Stomach (tissue), 8 donors: ENCODE measurements at regions not wholly inside any gene's neighbourhood (a gene's known extent, or its start where the extent isn't known, plus 50 kb on each side); places are given as distances from the start of the nearest gene placed in this dataset.

Experiments used
- DNase-seq, 2 donors: peaks; one replicate each; pipeline versions ENCODE4 v3.0.0 to v3.0.0-alpha.2; 2013 to 2019
- H3K27ac ChIP-seq, 5 donors: fragments of 200-600 bp in 4 of 5; sonication (generic) in 4 of 5; one replicate each; pipeline ENCODE4 v1.5.1; 2013 to 2019; ENCODE audit warnings: mild to moderate bottlenecking in 1 of 5, moderate library complexity in 1 of 5
- H3K27me3 ChIP-seq, 3 donors: fragments of 200-600 bp; sonication (generic); one replicate each; pipeline ENCODE4 v1.5.1; 2017 to 2019; ENCODE audit warnings: mixed run types in 1 of 3
- H3K36me3 ChIP-seq, 4 donors: fragments of 200-600 bp; sonication (generic); 1 replicate in 3 of 4; 2 replicates in 1 of 4; pipeline ENCODE4 v1.5.1; 2016 to 2019
- H3K4me1 ChIP-seq, 4 donors: fragments of 200-600 bp; sonication (generic); one replicate each; pipeline ENCODE4 v1.5.1; 2016 to 2019
- H3K4me3 ChIP-seq, 4 donors: fragments of 200-600 bp; sonication (generic) in 3 of 4; one replicate each; pipeline ENCODE4 v1.5.1; 2016 to 2019; ENCODE audit warnings: mild to moderate bottlenecking in 1 of 4
- H3K9me3 ChIP-seq, 4 donors: fragments of 200-600 bp; sonication (generic); one replicate each; pipeline ENCODE4 v1.5.1; 2016 to 2019
- EP300 ChIP-seq: sonication (generic); formaldehyde crosslinking; IDR thresholded peaks from one replicate; pipeline ENCODE4 v1.6.1; 2017; ENCODE audit warnings: antibody characterized with exemption
- POLR2A ChIP-seq, 4 donors: fragments of 450-650 bp; IDR thresholded peaks; one replicate each; pipeline ENCODE4 v1.6.1; 2016; ENCODE audit warnings: antibody characterized with exemption in 4 of 4, control low read depth in 2 of 4, mild to moderate bottlenecking in 1 of 4, moderate library complexity in 1 of 4
- POLR2AphosphoS5 ChIP-seq, 3 donors: sonication (generic); formaldehyde crosslinking; IDR thresholded peaks; one replicate each; pipeline ENCODE4 v1.6.1; 2016; ENCODE audit warnings: antibody characterized with exemption in 3 of 3
- WGBS, 5 donors: extraction: QIAGEN DNeasy Blood & Tissue Kit in 3 of 5; methylation state at CpG; one replicate each; pipeline versions ENCODE4 v1.1.5 to v1.1.7; 2013 to 2018; 5-methylcytosine and 5-hydroxymethylcytosine counted together
- intact Hi-C: fragments of 100-400 bp; cut with DNase I; formaldehyde crosslinking; loops from one replicate; pipeline ENCODE4 v1.15.1; 2023; ENCODE audit warnings: low total_unique reads
- TF ChIP-seq, protein P1 (sequence below), 7 experiments: fragments of 450-650 bp in 4 of 7; fragments of 200-600 bp in 3 of 7; sonication (generic) in 3 of 7; IDR thresholded peaks; one replicate each; pipeline ENCODE4 v1.5.1; 2016 to 2019; ENCODE audit warnings: antibody characterized with exemption in 7 of 7, control low read depth in 2 of 7, mild to moderate bottlenecking in 1 of 7
- donor health status: healthy with polysubstance abuse.
- donor health status: Bipolar disorder and iron deficiency.
- donor health status: healthy.

DNA sequence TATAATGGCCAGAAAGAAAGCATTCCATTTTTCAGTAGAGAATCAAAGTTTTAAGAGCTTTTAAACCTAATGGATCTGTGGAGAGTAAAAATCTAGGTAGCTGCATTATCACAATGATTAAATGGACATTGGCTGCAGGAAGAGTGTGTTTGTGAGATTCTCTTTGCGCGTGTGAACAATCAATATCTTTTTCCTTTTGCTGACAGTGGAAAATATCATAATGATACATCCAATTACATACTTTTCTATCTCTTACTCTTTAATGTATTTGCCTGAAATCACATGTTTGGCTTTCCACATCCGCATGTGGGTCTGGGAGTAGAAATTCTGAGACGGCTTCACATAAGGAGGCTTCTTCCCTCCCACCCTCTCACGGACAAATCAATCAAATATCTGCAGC lies 69.8 kb upstream of the DUSP22 start:
- TF ChIP-seq, protein P1, sequence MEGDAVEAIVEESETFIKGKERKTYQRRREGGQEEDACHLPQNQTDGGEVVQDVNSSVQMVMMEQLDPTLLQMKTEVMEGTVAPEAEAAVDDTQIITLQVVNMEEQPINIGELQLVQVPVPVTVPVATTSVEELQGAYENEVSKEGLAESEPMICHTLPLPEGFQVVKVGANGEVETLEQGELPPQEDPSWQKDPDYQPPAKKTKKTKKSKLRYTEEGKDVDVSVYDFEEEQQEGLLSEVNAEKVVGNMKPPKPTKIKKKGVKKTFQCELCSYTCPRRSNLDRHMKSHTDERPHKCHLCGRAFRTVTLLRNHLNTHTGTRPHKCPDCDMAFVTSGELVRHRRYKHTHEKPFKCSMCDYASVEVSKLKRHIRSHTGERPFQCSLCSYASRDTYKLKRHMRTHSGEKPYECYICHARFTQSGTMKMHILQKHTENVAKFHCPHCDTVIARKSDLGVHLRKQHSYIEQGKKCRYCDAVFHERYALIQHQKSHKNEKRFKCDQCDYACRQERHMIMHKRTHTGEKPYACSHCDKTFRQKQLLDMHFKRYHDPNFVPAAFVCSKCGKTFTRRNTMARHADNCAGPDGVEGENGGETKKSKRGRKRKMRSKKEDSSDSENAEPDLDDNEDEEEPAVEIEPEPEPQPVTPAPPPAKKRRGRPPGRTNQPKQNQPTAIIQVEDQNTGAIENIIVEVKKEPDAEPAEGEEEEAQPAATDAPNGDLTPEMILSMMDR (IDR thresholded peaks at IDR 0.05): no peak
- TF ChIP-seq EP300 (no peak), POLR2AphosphoS5 (IDR thresholded peaks at IDR 0.05) (no peak), POLR2A (IDR thresholded peaks at IDR 0.05) (no peak)
- WGBS, 5 donors: 84 to 93% (median 88%) methylated on average over 5 of the region's 5 CpGs

DNA sequence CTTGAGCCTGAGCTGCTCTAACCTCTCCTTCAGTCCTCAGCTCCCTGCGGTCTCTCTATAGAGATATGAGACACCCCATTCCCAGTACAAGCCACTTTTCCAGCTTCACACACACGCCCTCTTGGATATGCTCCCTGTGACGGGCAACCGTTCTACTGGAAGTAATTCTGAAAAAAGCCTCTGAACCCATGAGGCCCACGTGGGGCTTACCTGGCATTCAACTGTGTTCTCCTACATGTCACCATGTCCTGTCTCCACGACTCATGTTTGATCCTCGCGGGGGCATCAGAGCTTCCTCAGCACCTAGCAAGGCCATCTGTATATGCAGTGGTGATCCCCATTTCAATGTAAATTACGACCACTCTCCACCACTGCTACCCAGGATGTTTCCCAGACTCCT lies 69.2 kb upstream of the DUSP22 start:
- Histone ChIP-seq H3K4me3 (no peak overlapping the region), H3K9me3 (no peaks in the 10 kb centered on the region), H3K27me3 (peaks cover 0 to 49% (median 4%) of the 10 kb centered on the region in 3 donors), H3K36me3 (no peaks in the 10 kb centered on the region), H3K27ac (no peak overlapping the region), H3K4me1 (peaks cover 0 to 9% (median 6%) of the 10 kb centered on the region in 4 donors)
- no peak for DNase-seq
- TF ChIP-seq, protein P1 (IDR thresholded peaks at IDR 0.05): no peak
- TF ChIP-seq POLR2A (IDR thresholded peaks at IDR 0.05) (no peak), POLR2AphosphoS5 (IDR thresholded peaks at IDR 0.05) (no peak), EP300 (no peak)
- intact Hi-C loops: no loop called here
- WGBS, 5 donors: 69 to 78% (median 75%) methylated on average over 9 of the region's 9 CpGs

More for the DNA sequence above, 69.8 kb upstream of the DUSP22 start:
- H3K27me3 ChIP-seq: peaks cover 0 to 49% (median 4%) of the 10 kb centered on the region in 3 donors
- intact Hi-C loops: no loop called here
- no peak overlapping the region for H3K27ac ChIP-seq
- no peaks in the 10 kb centered on the region for H3K36me3 ChIP-seq
- H3K9me3 ChIP-seq: no peaks in the 10 kb centered on the region
- peaks cover 0 to 9% (median 6%) of the 10 kb centered on the region in 4 donors for H3K4me1 ChIP-seq
- no peak overlapping the region for H3K4me3 ChIP-seq
- DNase-seq: no peak

DNA sequence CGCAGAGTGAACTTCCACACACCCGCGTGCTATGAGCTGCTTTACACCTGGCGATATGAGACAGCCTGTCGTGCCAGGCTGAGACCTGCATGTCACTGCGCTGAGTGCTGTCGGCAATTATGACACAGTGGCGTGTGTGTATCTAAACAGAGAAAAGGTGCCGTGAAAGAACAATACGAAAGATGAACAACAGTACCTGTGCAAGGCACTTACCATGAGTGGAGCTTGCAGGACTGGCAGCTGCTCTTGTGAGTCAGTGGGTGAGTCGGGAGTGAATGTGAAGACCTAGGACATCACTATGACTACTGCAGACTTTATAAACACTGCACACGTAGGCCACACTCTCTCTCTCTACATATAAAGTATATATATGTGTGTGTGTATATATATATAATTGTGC lies 68.5 kb upstream of the DUSP22 start:
- peaks cover 0 to 9% (median 6%) of the 10 kb centered on the region in 4 donors for H3K4me1 ChIP-seq
- intact Hi-C loops: no loop called here
- no peaks in the 10 kb centered on the region for H3K9me3 ChIP-seq
- H3K27me3 ChIP-seq: peaks cover 0 to 49% (median 4%) of the 10 kb centered on the region in 3 donors
- DNase-seq: no peak
- H3K27ac ChIP-seq: no peak overlapping the region
- no peaks in the 10 kb centered on the region for H3K36me3 ChIP-seq
- WGBS, 5 donors: 86 to 93% (median 90%) methylated on average over 12 of the region's 12 CpGs
- TF ChIP-seq EP300 (no peak), POLR2A (IDR thresholded peaks at IDR 0.05) (no peak), POLR2AphosphoS5 (IDR thresholded peaks at IDR 0.05) (no peak)
- TF ChIP-seq, protein P1 (IDR thresholded peaks at IDR 0.05): no peak
- H3K4me3 ChIP-seq: no peak overlapping the region

DNA sequence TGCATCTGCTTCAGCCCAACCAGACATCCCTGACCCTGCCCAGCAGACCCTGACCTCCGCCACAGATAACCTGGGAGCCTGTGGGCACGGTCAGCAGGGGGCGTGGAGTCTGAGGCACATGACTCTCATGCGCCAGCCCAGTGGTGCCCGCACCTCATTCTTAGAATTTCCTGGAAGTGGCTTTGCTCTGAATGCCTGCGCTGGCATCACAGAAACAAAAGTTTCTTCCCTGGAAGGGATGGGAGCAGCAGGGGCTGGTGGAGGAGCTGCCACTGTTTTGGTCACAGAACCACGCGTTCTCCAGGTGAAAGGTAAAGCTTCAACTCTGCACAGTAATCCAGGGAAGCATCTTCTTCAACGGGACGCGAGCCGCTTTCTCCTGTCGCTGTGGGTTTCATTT lies 67.9 kb upstream of the DUSP22 start:
- no peak for DNase-seq
- 91 to 95% (median 91%) methylated on average over 8 to 13 of the region's 13 CpGs for WGBS, 5 donors
- intact Hi-C loops: no loop called here

DNA sequence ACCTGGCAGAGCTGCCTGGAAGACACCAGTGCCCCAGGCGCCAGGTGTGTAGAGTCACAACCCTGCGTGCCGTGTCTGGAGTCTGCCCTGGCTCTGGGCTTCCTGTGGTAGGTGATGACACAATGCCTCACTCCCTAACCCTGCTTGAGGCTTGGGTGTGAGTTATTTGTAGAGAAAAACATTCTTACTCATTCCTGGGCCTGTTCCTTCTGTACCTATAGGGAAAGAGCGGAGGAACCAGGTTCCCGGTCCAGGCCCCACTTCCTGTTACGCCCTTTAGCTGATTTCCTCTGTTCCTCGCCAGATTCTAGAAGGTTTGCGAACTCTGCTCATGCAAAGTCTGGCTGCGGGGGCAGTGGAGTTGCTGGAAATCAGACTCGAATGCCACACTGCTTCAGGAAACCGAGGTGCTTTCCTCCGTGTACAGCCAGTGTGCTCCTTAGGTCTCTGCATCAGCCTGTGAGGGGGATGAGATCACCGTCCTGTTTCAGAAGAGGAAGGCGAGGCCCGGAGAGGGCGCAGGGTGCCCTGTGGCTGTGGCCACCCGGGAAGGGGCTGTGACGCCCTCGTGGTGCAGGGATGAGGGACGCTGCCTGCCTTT lies 67.1 kb upstream of the DUSP22 start:
- no peaks in the 10 kb centered on the region for H3K36me3 ChIP-seq
- TF ChIP-seq, protein P1 (IDR thresholded peaks at IDR 0.05): no peak
- 57 to 73% (median 70%) methylated on average over 18 to 20 of the region's 20 CpGs for WGBS, 5 donors
- intact Hi-C loops: no loop called here
- no peak for DNase-seq
- peaks cover 0 to 39% (median 4%) of the 10 kb centered on the region in 3 donors for H3K27me3 ChIP-seq
- no peak overlapping the region for H3K4me3 ChIP-seq
- H3K9me3 ChIP-seq: no peaks in the 10 kb centered on the region
- no peak overlapping the region for H3K27ac ChIP-seq
- H3K4me1 ChIP-seq: peaks cover 0 to 9% (median 4%) of the 10 kb centered on the region in 4 donors

More for the DNA sequence above, 67.9 kb upstream of the DUSP22 start:
- peaks cover 0 to 45% (median 4%) of the 10 kb centered on the region in 3 donors for H3K27me3 ChIP-seq
- no peaks in the 10 kb centered on the region for H3K36me3 ChIP-seq
- TF ChIP-seq EP300 (no peak), POLR2AphosphoS5 (IDR thresholded peaks at IDR 0.05) (no peak)
- H3K4me1 ChIP-seq: peaks cover 0 to 9% (median 6%) of the 10 kb centered on the region in 4 donors
- no peak overlapping the region for H3K4me3 ChIP-seq
- H3K27ac ChIP-seq: no peak overlapping the region
- H3K9me3 ChIP-seq: no peaks in the 10 kb centered on the region
